GM21825 (cell line): ENCODE measurements at regions not wholly inside any gene's neighbourhood (a gene's known extent, or its start where the extent isn't known, plus 50 kb on each side); places are given as distances from the start of the nearest gene placed in this dataset.

Source experiments
- ATAC-seq: cut with Tn5 transposase; IDR thresholded peaks from one replicate; pipeline ENCODE4 v1.9.1; 2021; ENCODE audit warnings: mild to moderate bottlenecking, moderate library complexity; ENCODE audit not compliant: unreplicated experiment

DNA sequence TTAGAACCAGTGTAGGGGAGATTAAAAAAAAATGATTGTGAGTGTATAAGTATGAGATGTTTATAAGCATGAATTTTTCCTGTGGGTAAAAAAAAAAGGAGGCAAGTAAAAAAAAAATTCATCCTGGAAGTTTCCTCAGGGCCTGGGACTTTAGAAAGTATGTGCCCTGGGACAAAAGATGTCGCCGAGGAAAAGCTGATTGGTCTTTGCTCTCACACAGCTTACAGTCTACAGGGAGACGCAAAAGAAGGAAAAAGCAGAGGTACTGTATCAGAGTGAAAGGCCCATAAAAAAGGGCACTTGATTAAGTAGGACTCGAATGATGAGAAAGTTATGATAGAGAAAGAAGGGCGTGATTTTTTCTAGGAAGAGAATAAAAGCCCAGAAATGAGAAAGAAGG is 501.4 kb upstream of the MEF2C start:
- ATAC-seq, result no peak

DNA sequence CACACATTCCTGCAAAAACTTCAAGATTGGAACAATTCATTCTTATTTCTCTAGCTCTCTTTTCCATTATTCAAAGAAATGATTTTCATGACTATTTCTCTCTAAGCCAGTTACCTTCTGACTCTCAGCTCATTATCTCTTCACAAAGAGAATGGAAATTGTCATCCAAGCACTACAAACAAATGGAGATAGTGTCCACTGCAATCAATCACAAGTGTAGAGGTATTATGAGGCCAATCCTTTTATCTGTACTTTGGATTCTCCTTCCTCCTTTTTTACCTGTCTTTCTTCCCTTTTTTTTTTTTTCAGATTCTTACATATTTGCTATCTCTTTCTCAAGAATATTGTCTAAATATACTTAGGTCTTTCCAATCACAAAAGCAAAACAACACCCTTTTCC is 497.7 kb upstream of the MEF2C start:
- no peak for ATAC-seq

DNA sequence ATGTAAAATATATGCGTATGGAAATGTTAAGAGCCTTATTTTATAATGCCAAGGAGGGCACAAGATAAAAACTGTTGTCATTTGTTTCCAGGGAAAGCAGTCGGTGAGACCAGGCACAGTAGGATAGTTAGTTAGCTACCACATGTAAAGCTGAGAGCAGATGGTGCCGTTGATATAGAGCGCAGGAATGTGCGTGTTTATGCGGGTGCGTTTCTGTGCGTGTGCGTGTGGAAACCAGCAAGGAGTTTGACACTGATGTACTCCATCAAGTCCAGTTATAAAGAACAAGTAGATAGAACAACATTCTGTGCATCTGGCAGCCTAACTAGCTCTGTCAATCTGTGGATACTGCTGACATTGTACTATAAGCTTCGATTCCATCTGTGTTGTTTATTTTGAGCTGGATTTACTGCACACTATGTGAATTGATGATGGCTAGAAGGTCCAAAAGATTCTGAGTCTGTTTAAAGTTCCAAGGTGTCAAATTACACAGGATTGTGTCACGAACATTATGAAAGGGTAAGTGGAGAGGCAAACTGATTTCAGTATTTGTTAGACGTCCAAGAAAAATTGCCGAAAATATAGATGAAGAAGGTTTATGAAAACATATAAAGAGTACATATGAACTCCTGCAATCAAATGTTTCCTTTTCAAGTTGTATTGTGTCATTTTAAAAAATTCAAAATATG is 494.9 kb upstream of the MEF2C start:
- no peak for ATAC-seq

DNA sequence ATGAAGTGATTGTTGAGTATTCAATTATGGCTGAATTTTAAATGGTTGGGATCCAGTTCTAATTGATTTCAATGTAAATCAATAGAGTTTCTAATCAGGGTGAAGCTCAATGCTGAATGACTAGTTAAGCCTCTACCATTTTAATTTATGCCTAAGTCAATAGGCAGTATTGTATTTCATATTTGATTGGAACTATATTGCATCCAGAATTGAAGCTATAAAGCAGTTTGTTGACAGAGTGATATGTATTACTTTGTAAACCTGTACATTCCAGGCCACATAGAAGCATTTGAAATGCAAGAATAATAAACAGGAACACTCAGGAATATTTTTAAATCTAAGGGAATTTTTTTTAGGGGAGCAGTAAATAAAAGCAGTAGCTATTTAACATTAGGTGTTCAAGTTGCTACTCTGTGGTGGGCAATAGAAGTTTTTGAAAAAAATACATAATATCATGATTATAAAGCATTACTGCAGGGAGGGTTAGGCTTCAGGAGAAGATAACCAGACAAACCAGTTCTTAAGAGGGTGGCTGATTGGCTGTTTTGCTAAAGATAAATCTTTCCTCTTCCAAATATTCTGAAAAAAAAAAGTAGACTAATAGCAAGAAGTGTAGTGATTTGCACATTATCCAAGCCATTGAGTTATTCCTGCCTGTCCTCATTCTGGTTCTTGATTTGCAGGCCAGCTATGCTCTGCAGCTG is 492.0 kb upstream of the MEF2C start:
- ATAC-seq, result no peak

DNA sequence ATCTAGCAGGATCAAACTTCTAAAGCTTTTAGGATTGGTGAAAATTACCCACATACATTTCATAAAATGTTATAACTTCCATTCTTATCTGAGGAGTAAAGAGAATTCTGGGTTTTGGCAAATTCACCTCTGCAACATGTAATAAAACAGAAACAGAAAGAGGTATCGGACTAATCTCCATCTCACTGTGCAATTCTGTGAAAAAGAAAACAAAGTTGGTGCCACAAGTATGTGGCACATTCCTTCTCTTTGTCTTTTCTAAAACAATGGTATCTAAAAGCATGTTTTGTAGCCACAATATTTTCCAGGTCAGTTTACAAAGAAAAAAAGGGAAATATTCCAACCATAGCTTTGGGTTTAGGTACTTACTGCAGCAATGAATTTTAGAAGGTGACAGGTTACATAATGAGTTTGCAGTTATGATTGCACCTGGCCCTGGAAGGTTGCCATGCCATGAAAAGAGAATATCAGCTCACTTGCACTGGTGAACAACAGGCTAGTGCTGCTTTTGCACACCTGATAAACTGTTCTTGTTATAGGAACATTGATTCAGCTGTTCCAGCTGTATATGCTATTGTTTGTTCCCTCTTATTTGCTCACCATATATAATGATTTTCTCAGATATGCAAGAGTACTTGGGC is 491.3 kb upstream of the MEF2C start:
- ATAC-seq, result no peak

DNA sequence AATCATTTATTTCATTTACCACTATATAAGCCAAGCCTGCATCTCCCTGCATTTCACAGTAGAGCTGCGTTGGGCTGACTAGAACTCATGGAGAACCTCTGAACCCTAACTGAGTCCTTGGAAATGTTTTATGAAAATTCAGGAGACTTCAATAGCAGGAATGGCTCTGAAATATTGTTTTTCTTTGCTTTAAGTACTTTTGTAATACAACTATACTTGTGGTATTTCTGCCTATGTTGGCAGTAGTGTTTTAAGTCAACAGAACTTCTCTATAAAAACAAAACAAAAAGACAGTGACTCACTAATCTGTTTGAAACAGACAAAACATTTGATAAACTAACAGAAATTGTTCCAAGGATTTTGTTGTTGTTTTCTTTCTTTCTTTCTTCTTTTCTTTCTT is 489.2 kb upstream of the MEF2C start:
- ATAC-seq, result no peak

DNA sequence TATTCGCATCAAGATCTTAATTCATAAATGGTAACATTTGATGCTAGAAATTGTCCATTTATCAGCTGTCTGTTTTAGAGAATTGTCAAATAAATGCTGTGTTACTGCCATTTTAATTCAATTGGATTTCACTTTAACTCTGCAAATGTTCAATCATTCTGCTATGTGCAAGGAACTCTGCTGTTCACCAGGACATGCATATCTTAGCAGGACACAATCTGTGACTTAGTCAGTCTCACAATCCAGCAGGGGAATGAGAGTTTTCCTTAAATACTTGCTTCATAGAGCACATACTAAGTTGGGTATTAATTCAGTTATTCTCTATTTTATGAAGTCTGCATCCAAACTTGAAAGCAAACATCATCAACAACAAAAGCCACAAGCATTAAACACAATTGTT is 488.7 kb upstream of the MEF2C start:
- no peak for ATAC-seq

DNA sequence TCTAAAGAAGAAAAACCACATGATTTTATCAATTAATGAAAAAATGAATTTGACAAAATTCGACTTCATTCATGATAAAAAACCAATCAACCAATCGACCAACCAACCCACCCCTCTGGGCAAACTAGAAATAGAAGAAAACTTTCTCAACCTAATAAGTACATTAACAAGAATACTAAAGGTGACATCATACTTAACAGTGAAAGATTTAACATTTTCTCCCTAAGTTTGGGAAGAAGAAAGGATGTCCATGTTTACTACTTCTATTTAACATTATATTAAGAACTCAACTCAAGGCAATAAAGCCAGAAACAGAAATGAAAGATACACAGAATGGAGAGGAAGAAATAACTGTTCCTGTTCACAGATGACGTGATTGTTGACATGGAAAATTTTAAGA is 476.1 kb upstream of the MEF2C start:
- ATAC-seq, result no peak

DNA sequence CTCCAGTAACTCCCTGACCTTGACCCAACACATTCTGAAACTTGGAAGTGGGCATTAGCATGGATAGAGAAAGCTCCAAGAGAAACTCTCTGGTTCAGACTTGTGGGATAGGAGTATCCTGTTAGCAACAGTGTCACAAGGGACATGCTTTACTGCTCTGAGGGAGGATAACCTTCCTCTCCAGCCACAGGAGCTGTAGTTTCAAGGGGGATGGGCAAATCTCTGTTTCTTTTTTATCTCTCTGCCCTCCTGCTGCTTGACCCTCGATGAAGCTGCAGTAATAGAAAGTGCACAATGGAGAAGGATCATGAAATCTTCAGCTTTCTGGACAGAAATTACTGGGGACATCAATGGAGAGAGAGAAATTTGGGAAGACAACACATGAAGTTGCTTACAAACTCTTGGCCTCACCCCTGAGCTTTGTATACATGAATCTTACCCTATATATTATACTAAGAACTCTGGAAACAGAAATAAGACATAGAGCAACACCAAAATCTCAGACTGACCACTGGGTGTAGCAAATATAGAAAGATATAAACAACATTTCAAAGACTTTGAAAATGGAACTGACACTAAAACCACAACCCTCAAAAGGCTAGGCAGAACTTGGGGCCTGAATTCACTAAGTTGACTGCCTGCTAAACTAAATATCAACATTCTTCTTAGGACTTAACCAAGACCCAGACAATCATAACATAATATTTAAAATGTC is 471.0 kb upstream of the MEF2C start:
- ATAC-seq, result no peak

DNA sequence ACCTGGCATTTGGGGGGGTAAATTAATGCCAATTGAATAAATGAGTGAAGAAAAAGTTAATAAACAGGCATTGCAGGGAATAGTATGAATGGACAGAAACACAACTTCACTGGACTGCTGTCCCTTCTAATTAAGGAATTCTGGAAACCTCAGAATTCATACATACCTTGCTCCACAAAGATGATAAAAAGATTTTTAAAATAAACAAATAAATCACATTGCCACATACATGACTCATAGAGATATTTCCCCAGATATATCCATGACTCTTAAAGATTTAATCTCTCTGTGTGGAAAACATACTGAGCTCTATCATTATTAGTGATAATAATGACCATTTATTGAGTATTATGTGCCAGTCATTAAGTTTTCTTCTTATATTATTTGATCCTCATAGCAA is 469.0 kb upstream of the MEF2C start:
- ATAC-seq, result no peak

DNA sequence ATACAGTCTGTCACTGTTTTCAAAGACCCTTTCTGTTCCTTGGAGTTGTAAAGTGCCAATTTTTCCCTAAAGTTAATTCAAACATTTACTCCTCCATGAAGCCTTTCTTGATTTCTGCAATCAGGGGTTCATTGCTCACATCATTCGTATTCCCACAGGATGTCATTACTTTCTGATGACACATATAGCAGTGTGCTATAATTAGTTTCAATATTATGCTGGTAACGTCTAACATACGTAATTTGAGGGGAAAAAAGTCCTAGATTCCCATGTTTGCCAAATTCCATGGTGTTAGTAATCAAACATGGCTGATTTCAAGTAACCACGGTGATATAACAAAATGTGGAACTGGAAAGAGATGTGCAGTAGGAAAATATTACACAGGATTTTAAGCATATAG is 468.2 kb upstream of the MEF2C start:
- no peak for ATAC-seq

DNA sequence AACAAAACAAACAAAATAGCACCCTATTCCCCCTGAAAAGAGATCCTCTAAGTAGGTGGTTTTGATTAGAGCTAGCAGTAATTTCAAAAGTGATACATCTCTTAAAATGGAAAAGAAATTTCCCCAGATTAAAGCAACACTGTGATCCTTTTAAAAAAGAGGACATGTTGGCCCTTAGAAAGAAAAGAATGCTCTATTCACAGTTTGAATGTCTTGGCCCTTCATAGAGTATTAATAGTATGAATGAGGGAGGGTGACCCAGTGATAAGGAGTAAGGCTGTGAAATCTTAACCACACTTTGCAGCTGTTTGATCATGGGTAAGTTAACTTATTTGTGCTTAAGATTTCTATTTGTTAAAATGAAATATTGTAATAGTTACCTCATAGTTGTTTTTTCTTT is 467.7 kb upstream of the MEF2C start:
- no peak for ATAC-seq

DNA sequence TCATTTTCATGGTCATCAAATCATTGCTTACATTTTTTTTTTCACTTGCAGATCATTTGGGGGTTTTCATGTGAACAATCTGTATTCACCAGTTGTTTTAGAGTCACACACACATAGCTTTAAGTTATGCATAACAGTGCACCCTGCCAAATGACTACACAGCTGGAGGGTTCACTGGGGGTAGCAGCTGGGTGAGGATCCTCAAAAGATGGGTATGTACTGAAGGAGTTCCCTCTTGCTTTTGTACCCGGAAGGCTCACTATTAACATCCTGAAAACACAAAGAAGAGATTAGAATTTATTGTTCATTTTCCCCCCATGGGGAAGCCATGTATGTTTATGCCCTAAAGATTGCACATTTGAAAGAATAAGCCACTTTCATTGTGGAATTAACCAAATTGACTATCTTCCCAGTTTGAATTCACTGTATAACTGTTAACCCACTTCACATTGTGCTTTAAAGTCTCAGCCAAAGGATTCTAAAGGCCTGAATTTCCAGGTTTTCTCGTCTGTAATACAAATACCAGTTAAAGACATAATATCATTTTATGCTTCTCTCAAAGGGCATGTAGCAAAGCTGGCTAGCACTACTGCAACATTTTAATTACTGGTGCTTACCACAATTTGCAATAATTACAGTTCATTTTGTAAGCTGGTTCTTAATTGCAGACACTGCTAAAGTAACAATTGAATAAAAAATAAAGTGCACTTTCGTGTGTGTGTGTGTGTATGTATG is 466.4 kb upstream of the MEF2C start:
- ATAC-seq, result no peak

DNA sequence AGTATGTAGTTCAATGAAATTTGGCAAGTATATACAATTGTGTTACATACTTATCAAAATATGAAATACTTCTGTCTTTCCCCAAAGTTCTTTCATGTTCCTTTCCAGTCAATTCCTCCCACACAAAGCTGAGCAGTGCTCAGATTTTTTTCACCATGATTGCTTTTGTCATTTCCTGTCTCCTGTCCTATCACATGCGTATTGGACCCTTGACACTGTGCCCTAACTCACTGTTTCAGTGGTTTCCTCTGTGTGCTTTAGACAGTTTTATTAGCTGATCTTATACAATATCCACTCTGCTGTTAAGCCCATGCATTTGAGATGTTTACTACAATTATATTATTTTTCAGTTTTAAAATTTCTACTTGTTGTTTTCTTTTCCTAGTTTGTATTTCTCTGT is 463.6 kb upstream of the MEF2C start:
- ATAC-seq, result no peak

DNA sequence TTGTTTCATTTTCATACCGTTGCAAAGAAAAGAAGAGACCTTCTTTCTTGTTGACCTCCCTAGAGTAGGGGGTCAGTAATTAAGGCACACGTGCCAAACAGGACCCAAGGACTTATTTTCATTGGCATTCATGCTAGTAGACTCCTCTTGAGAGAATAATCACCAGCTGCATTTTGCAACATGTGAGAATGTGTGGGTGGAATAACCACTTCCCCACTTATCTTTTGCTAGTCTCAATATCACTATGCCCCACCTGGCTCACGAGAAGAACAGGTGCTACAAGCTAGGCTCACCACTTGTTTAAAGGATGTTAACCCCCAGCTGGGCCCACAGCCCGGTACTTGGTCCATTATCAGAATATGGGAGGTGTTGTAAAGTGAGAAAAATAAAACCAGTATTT is 460.7 kb upstream of the MEF2C start:
- peak; percentile 84 for ATAC-seq

DNA sequence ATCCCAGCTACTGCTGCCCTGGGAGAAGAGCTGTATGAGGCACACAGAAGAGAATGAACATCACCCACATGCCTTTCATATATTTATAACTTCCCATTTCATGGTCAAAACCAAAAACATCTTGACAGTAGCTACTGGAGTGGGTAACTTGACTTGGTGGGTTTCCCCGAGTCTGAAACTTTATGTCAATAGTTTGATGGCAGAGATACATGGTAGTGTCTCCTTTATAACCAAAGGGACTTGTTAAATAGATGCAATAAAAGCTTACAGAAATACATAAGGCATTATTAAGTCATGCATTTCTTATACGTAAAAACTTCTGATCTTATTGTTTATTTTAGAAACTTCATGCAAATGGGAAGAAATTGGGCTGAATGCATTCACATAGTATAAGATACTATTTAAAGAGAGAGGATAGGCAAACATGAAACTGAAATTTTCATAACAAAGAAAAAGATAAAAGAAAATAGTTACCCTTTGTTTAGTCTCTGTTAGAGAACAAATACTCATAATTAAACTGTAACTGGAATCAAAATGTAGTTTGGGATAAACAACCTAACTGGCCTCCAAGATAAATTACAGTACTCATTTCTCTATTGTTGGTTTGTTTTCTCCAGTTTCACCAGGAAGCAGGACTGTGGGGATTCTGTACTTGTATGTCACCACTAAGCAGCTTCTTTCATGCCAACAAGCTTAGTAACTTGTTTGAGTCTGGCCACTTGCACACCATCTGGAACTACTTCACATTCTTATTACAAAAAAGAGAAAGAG is 459.3 kb upstream of the MEF2C start:
- ATAC-seq, result no peak

DNA sequence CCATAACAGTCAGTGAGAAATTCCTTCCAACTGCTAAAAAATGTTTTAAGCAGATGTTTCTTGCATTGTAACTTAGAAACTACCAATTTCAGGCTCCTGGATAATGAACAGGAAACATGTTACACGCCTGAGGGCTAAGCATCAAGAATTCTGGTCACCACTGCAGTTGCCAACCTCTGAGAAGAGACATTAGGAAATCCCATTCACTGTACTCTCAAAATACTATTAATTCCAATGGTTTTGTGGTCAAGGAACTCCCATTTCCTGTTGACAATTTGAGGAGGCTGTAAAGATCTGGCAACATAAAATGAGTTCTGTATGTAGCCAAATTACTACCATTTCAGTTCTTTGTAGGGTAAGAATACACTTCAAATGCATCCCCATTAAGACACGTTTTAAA is 456.0 kb upstream of the MEF2C start:
- no peak for ATAC-seq

DNA sequence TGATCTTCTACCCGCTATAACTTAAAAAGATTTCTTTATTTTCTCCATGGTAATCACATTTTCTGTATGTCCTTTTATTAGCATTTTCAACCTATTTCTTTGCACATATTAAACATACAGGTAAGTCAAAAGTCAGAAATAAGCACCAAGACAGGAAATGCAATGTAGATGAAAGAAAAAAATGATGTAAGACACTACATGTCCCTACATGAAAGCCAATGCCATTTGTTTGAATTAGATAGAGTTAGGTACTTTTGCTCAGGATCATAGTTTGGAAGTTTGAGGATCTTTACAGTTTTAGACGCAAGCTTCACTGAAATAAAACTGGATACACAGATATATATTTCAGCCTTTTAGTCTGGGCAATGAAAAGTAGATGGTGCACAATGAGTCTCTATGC is 453.1 kb upstream of the MEF2C start:
- no peak for ATAC-seq

DNA sequence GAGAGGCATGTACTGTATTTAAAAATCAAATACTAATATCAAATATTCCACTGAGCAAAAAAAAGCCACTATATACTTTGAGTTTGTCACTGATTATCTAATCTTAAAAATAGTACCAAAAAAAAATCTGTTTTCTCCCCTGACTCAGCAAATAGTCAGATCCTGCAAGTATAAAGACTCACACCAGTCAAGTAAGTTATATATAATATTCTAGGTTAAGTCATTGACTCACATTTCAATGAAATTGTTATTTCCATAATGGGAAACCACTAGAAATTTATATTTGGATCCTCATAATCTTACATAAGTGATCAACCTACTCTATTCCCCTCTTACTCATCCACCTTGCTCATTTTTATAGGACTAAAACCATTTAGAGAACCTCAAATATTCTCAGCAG is 447.2 kb upstream of the MEF2C start:
- no peak for ATAC-seq

DNA sequence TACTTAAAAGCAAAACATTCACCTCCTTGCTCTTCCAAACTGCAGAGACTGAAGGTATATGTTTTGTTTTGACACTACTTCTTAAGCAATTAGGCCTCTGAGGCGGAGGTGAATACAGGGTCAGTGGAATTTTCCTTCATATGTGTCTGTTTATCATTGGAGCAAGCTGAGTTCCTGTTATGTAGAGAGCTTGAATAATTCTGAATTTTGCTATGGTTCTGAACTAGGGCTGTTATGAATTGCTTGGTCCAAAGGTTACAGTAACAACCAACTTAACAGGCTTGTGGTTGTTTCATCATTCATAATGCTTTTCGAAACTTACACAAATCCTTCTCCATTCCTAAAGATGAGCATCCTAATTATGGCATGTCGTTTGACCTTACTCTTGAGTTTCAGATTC is 444.6 kb upstream of the MEF2C start:
- no peak for ATAC-seq
